ENCODE measurements at regions not wholly inside any gene's neighbourhood (a gene's known extent, or its start where the extent isn't known, plus 50 kb on each side); places are given as distances from the start of the nearest gene placed in this dataset.

- no peak for TF ChIP-seq CEBPB (IDR thresholded peaks at IDR 0.05)
- no peak for TF ChIP-seq ZBTB7A (IDR thresholded peaks at IDR 0.05; ENCODE audit: low read depth)
- no peak for TF ChIP-seq TEAD4 (IDR thresholded peaks at IDR 0.05)
- no peak for TF ChIP-seq REST (IDR thresholded peaks at IDR 0.05; ENCODE audit: low read depth)
- TF ChIP-seq TAF1 (IDR thresholded peaks at IDR 0.05; ENCODE audit: low read depth): no peak
- TF ChIP-seq FOXM1 (IDR thresholded peaks at IDR 0.05; ENCODE audit: borderline replicate concordance, low read depth): no peak
- no peak for TF ChIP-seq EGR1 (IDR thresholded peaks at IDR 0.05)
- no peak for TF ChIP-seq TCF12 (IDR thresholded peaks at IDR 0.05; ENCODE audit: low read depth)
- TF ChIP-seq USF1 (IDR thresholded peaks at IDR 0.05): no peak
- TF ChIP-seq MAX (IDR thresholded peaks at IDR 0.05): no peak
- TF ChIP-seq RAD21 (IDR thresholded peaks at IDR 0.05; ENCODE audit: low read depth): no peak
- TF ChIP-seq CREB1 (IDR thresholded peaks at IDR 0.05; ENCODE audit: low read depth): no peak
- no peak for TF ChIP-seq EP300 (IDR thresholded peaks at IDR 0.05; ENCODE audit: borderline replicate concordance)
- TF ChIP-seq NFIC (IDR thresholded peaks at IDR 0.05): no peak
- no peak for TF ChIP-seq YY1 (IDR thresholded peaks at IDR 0.05; ENCODE audit: low read depth)
These were observed 99.1 kb upstream of the SMARCA2 start for GRCh38 chr9:1916095-1916494.

- TF ChIP-seq USF1 (IDR thresholded peaks at IDR 0.05) (no peak), TEAD4 (IDR thresholded peaks at IDR 0.05) (no peak), CREB1 (IDR thresholded peaks at IDR 0.05; ENCODE audit: low read depth) (no peak), EGR1 (IDR thresholded peaks at IDR 0.05) (no peak), FOXM1 (IDR thresholded peaks at IDR 0.05; ENCODE audit: borderline replicate concordance, low read depth) (no peak), NFIC (IDR thresholded peaks at IDR 0.05) (no peak), CEBPB (IDR thresholded peaks at IDR 0.05) (no peak), TCF12 (IDR thresholded peaks at IDR 0.05; ENCODE audit: low read depth) (no peak), YY1 (IDR thresholded peaks at IDR 0.05; ENCODE audit: low read depth) (no peak), TAF1 (IDR thresholded peaks at IDR 0.05; ENCODE audit: low read depth) (no peak), ZBTB7A (IDR thresholded peaks at IDR 0.05; ENCODE audit: low read depth) (no peak), RAD21 (IDR thresholded peaks at IDR 0.05; ENCODE audit: low read depth) (no peak), MAX (IDR thresholded peaks at IDR 0.05) (no peak), EP300 (IDR thresholded peaks at IDR 0.05; ENCODE audit: borderline replicate concordance) (no peak), REST (IDR thresholded peaks at IDR 0.05; ENCODE audit: low read depth) (no peak)
These were observed 98.5 kb upstream of the SMARCA2 start for GRCh38 chr9:1916655-1917054.

GRCh38 chr9:1917396-1917935 is 97.7 kb upstream of the SMARCA2 start:
- TF ChIP-seq REST (IDR thresholded peaks at IDR 0.05; ENCODE audit: low read depth) (no peak), FOXM1 (IDR thresholded peaks at IDR 0.05; ENCODE audit: borderline replicate concordance, low read depth) (no peak), ZBTB7A (IDR thresholded peaks at IDR 0.05; ENCODE audit: low read depth) (no peak), YY1 (IDR thresholded peaks at IDR 0.05; ENCODE audit: low read depth) (no peak), RAD21 (IDR thresholded peaks at IDR 0.05; ENCODE audit: low read depth) (no peak), EGR1 (IDR thresholded peaks at IDR 0.05) (no peak), TCF12 (IDR thresholded peaks at IDR 0.05; ENCODE audit: low read depth) (no peak), TAF1 (IDR thresholded peaks at IDR 0.05; ENCODE audit: low read depth) (no peak), CEBPB (IDR thresholded peaks at IDR 0.05) (no peak), USF1 (IDR thresholded peaks at IDR 0.05) (no peak), TEAD4 (IDR thresholded peaks at IDR 0.05) (no peak), CREB1 (IDR thresholded peaks at IDR 0.05; ENCODE audit: low read depth) (no peak), NFIC (IDR thresholded peaks at IDR 0.05) (no peak)

GRCh38 chr9:1918108-1918507 is 97.0 kb upstream of the SMARCA2 start:
- TF ChIP-seq EGR1 (IDR thresholded peaks at IDR 0.05) (no peak), RAD21 (IDR thresholded peaks at IDR 0.05; ENCODE audit: low read depth) (no peak), FOXM1 (IDR thresholded peaks at IDR 0.05; ENCODE audit: borderline replicate concordance, low read depth) (no peak), TEAD4 (IDR thresholded peaks at IDR 0.05) (no peak), TAF1 (IDR thresholded peaks at IDR 0.05; ENCODE audit: low read depth) (no peak), ZBTB7A (IDR thresholded peaks at IDR 0.05; ENCODE audit: low read depth) (no peak), YY1 (IDR thresholded peaks at IDR 0.05; ENCODE audit: low read depth) (no peak), EP300 (IDR thresholded peaks at IDR 0.05; ENCODE audit: borderline replicate concordance) (no peak), CREB1 (IDR thresholded peaks at IDR 0.05; ENCODE audit: low read depth) (no peak), USF1 (IDR thresholded peaks at IDR 0.05) (no peak), TCF12 (IDR thresholded peaks at IDR 0.05; ENCODE audit: low read depth) (no peak), MAX (IDR thresholded peaks at IDR 0.05) (no peak), REST (IDR thresholded peaks at IDR 0.05; ENCODE audit: low read depth) (no peak), CEBPB (IDR thresholded peaks at IDR 0.05) (no peak), NFIC (IDR thresholded peaks at IDR 0.05) (no peak)
